GM19239 (cell line): ENCODE measurements at regions not wholly inside any gene's neighbourhood (a gene's known extent, or its start where the extent isn't known, plus 50 kb on each side); places are given as distances from the start of the nearest gene placed in this dataset.

Experiments used
- DNase-seq: peaks from one replicate; pipeline ENCODE4 v3.0.0; 2011; ENCODE audit warnings: low spot score; ENCODE audit not compliant: insufficient read length
- FAIRE-seq: peaks from 2 replicates; lab custom pipeline; 2011; peaks lifted over from hg19 to GRCh38; lab: Jason Lieb, UNC

DNA sequence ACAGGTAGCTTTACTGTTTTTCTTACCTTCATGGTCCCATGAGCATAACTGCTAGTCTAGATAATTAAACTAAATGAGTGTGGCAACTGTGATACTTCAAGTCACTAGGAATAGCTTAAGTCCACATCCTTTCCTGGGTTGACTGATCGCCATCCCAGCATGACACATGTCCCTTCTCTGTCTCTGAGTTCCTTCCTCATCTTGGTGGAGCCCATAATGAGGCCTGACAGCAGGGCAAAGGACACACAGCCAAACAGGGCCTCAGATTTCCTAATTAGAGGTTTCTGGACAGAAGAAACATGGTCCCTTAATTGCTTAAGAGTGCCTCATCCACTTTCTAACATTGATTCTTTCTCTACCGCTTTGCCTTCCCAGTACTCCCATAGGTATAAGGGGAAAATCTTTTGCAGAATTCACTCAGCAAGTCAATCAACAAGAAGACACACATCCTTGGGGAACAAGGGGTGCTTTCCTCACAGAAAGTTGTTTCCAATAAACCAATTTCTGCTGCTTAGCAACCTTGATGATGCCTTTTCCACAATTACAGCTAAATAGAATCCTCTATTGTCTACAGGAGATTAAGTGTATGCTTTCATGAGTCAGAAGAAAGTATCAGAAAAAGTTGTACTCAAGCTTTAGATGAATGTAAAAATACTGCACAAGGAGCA lies 208.3 kb upstream of the SERP2 start:
- no peak for DNase-seq
- FAIRE-seq: no peak

DNA sequence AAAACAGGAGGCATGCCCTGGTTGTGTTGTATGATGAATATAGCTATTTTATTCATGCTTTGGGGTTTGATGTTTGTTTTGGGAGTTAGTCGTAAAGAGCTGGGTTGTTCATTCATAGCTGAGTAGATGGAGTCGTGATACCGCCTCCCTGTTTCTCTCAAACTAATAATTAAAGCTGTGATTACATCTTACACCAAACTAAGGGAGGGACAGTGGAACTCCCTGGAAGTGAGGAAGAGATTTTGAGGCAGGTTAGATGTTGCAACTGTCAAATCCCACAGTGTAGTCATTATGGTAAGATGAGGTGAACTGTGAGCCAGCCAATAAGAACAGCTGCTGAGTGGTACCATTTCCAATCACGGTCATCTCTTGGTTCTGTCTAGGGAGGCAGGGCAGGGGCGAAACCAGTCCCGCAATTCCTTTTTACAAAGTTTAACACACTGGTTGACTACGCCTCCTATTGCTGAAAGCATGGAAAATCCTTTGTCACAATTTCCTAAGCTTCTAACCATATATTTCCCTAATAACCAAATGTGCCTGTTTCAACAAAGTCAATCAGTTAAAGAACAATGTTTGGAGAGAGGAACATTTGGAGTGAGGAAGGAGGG lies 207.6 kb upstream of the SERP2 start:
- FAIRE-seq (no peak), DNase-seq (no peak)

DNA sequence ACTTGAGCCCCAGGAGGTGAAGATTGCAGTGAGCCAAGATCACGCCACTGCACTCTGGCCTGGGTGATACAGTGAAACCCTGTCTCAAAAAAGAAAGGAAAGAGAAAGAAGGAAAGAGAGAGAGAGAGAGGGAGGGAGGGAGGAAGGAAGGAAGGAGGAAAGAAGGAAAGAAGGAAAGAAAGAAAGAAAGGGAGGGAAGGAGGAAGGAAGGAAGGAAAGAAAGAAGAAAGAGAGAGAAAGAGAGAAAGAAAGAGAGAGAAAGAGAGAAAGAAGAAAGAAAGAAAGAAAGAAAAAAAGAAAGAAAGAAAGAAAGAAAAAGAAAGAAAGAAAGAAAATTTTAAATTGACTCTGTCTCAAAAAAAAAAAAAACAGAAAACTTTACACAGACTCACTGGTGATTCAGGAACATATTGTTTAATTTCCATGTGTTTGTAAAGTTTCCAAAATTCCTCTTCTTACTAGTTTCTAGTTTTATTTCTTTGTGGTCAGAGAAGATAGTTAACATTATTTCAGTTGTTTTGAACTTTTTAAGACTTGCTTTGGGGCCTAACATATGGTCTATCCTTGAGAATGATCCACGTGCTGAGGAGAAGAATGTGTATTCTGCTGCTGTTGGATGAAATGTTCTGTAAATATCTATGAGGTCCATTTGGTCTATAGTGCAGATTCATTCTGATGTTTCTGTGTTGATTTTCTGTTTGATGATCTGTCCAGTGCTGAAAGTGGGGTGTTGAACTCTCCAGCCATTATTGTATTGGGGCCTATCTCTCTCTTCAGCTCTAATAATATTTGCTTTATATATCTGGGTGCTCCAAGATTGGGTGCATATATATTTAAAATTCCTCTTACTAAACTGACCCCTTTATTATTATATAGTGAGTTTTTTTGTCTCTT lies 204.4 kb upstream of the SERP2 start:
- DNase-seq (no peak), FAIRE-seq (peak; percentile 31)

- DNase-seq (no peak), FAIRE-seq (no peak)
Measured at GRCh38 chr13:44170731-44171130, 202.9 kb upstream of the SERP2 start.

DNA sequence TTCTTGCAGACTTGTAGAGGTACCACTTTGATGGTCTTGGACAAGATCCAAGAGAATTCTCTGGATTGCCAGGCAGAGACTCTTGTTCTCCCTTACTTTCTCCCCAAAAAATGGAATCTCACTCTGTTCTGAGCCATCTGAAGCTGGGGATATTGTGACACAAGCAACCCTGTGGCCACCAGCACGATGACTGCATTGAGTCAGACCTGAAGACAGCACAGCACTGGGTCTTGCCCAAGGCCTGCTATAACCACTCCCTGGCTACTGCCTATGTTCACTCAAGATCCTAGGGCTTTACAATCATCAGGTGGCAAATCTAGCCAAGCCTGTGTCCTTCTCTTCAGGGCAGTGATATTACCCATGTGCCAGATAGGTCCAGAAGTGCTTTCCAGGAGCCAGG lies 202.5 kb upstream of the SERP2 start:
- FAIRE-seq (no peak), DNase-seq (no peak)

DNA sequence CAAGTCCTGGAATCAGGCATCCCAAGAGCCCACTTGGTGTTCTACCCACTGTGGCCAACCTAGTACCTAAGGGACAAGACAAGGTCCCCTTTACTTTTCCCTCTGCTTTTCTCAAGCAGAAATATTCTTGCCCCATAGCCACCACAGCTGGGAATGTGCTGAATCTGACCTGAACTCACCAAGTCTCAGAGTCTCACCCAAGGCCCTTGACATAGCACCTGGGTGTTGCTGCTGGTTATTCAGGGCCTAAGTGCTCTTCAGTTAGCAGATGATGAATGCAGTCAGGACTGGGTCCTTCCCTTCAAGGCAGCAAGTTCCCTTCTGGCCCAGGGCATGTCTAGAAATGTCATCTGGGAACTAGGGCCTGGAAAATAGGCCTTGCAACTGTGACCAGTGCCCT lies 201.8 kb upstream of the SERP2 start:
- FAIRE-seq (no peak), DNase-seq (no peak)

DNA sequence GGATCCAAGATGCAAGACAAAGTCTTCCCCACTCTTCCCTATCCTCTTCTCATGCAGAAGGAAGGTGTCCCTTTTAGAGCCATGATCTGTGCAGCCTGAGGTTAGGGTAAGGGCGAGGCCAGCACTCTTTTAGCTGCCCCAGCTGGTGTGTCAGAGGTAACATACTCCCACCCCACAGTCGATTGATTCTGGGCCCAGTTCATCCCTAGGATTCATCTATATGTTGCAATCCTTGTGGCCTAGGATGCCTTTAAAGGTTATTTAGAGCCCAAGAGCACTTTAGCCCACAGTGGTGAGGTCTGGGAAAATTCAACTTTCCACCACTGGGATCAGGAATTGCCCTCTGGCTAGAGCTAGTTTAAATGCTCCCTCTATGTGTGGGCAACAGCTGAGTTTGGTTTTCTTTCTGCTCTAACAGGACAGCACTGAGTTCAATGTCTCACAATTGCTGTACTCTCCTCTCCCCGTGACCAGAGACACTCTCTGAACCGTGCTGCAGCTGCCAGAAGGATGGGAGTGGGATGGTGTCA lies 201.3 kb upstream of the SERP2 start:
- FAIRE-seq: no peak

DNA sequence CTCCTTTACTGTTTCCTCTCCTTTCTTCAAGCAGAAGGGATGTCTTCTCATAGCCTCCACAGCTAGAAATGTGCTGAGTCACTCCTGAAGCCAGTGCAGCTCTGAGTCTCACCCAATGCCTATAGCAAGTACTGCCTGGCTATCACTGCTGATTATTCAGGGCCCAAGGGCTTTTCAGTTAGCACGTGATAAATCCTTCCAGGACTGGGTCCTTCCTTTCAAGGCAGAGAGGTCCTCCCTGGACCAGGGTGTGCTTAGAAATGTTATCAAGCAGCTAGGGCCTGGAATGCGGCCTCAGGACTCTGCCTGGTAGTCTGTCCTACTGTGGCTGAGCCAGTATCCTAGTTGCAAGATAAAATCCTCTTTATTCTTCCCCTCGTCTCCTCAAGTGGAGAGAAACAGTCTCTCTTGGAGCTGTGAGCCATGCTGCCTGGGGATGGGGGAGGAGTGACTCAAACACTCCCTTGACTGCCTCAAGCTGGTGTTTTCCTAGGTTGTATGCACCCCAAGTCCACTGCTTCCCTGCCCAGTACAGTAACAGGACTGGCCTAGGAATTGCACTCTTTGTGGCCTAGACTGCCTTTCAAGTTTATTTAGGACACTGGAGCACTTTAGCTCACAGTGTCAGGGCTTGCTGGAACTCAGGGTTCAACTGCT lies 198.7 kb upstream of the SERP2 start:
- DNase-seq (no peak), FAIRE-seq (no peak)

More for the DNA sequence above, 201.3 kb upstream of the SERP2 start:
- no peak for DNase-seq

DNA sequence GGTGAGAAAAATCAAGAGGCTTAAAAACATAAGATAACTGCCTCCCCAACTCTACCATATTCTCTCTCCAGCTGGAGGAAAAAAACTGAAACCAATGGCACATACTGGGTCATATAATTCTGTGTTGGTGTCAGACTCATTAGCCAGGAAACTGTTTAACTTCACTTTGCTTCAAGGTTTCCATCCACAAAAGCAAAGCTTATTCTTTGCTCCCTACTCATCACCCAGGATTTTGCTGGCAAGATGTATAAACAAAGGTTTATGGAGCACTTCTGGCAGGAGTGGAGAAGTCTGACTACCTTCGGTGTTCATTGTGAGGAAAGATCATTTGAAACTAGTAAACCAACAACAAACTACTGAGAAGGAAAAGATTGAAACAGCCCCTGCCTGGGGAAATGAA lies 197.5 kb upstream of the SERP2 start:
- no peak for FAIRE-seq
- no peak for DNase-seq

DNA sequence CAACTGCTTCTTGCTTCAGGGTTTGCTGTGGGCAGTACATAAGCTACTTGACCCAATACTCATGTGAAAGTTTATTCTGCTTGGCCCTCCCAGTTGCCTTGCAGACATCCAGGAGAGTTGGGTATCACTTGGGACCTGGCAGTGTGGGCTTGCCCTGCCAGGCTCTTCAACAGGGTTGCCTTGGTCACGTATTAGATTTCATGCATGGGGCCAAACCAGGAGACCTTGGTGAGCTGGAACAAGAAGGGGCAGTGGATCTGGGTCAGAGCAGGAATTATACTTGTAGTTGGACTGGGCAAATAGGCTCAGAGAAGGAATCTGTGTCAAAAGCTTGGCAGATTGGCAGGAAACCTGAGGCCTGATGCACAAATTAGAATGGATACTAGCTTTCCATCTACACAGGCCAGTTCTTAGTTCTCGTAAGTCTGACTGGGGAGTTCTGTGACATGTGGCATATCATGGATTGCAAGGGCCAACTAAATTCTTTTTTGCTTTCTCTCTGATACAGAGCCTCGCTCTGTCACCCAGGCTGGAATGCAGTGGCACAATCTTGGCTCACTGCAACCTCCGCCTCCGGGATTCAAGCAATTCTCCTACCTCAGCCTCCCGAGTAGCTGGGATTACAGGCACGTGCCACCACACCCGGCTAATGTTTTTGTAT lies 192.6 kb upstream of the SERP2 start:
- DNase-seq (no peak), FAIRE-seq (no peak)

DNA sequence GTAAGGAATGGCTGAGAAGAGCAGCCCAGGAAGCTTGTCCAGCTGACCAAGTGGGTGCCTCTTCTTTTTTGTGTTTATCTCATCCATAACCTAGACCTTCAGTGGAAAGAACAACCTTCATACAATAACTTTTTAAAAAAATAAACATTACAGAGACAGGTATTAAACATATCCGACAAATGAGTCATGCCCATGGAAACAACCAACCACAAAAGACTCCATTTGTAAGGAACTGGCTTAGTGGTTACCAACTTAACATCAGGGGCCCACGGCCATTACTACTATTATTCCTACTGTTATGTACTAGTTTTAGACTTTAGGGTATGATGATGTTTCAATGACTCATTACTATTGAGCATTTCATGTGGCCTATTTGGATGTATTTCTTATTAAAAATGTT lies 191.7 kb upstream of the SERP2 start:
- DNase-seq (no peak), FAIRE-seq (no peak)

GRCh38 chr13:44184740-44185139 lies 188.9 kb upstream of the SERP2 start:
- no peak for FAIRE-seq
- no peak for DNase-seq

GRCh38 chr13:44188257-44188656 lies 185.4 kb upstream of the SERP2 start:
- no peak for DNase-seq

GRCh38 chr13:44189085-44189484 lies 184.5 kb upstream of the SERP2 start:
- no peak for DNase-seq
- FAIRE-seq: no peak

More at GRCh38 chr13:44188257-44188656, 185.4 kb upstream of the SERP2 start:
- no peak for FAIRE-seq

GRCh38 chr13:44191103-44191502 lies 182.5 kb upstream of the SERP2 start:
- DNase-seq: no peak
- no peak for FAIRE-seq

DNA sequence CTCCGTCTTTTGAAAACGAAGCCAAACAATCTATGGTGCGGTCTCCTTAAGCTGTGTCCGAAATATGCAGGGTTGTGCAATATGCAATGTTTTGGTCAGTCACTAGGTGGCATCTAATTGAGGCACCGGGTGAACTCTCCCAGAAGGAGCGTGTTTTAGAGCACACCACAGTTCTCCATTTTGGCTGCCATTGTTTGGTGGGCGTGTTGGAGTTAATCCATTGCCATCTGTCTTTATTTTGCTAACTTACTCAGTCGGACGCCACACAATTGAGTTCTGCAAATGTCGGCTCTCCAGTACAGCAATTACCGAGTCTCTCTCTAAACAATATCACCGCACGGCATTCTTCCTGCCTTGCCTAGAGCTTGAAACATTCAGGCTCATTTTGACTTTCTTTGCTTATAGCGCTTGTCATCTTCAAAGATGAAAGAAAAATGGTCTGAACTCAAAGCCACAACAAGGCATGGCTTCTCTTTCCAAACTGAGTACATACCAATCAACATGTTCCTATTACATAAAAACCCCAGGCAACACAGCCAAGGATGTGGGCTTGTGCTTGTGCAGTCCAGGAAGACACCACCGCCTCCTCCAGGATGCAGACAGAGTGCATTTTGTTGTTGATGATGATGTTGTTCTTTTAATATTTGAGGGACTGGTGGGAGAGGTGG lies 182.0 kb upstream of the SERP2 start:
- FAIRE-seq: no peak
- DNase-seq: peak; percentile 19

DNA sequence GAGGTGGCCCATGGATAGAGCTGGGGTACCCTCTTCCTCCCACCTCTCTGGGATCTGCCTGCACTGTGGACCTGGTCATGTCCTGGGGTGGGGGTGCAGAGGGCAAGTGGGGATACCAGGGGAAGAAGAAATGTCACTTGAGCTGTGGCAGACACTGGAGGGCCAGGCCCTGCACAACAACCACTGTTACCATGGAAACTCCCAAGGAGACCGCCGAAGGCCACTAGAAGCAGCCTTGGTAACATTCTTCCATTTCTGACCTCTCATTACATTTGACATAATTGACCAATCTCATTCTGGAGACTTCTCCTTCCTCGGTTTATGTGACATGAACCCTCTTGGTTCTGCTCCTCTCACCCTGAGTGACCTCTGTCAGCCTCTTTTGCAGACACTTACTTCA lies 179.9 kb upstream of the SERP2 start:
- DNase-seq: no peak
- no peak for FAIRE-seq

DNA sequence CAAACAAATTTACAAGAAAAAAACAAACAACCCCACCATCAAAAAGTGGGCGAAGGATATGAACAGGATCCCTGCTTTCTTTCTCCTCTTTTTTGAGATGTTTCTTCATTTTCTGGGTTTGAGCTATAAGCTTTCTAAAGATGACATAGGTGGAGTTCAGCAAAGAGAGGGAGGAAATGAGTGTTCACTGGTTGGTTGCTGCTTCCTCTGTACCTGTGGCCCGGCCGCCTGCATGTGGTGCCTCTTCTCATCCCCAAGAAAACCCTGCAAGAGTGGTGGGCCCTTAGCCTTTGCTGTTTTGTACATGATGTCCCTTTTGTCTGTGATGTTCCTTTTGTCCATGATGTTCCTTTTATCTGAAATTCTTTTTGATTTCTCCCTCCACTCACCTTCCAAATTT lies 178.4 kb upstream of the SERP2 start:
- FAIRE-seq: no peak
- no peak for DNase-seq

GRCh38 chr13:44196196-44196751 lies 177.3 kb upstream of the SERP2 start:
- FAIRE-seq: no peak
- no peak for DNase-seq
